ENCODE measurements at regions not wholly inside any gene's neighbourhood (a gene's known extent, or its start where the extent isn't known, plus 50 kb on each side); places are given as distances from the start of the nearest gene placed in this dataset.
A peak's percentile ranks its signal among the peaks of the same experiment; 100 is the strongest.

- no peak overlapping the region for H3K4me3 ChIP-seq (ENCODE audit: low read depth, low read length)
- peak; percentile 65 for DNase-seq (ENCODE audit: low read depth)
- in situ Hi-C loops (cut with HindIII; ENCODE audit: low sequenced_read_pairs) = loop anchor here (5.0 kb wide), 1 partner anchor 32 kb away; no protein-coding TSS in a partner anchor
- TF ChIP-seq CTCF (IDR thresholded peaks at IDR 0.05; ENCODE audit: low read depth, low read length, missing control alignments) = no peak
Observed at GRCh38 chr13:33454844-33455705, 169.5 kb upstream of the STARD13 start.

GRCh38 chr13:33459702-33460101 lies 174.1 kb upstream of the STARD13 start:
- DNase-seq (ENCODE audit: low read depth) = no peak
- TF ChIP-seq CTCF (IDR thresholded peaks at IDR 0.05; ENCODE audit: low read depth, low read length, missing control alignments) = no peak
- no peak overlapping the region for H3K4me3 ChIP-seq (ENCODE audit: low read depth, low read length)
- in situ Hi-C loops (cut with HindIII; ENCODE audit: low sequenced_read_pairs) = no loop called here

GRCh38 chr13:33462109-33462508 lies 176.6 kb upstream of the STARD13 start:
- in situ Hi-C loops (cut with HindIII; ENCODE audit: low sequenced_read_pairs) = no loop called here
- DNase-seq (ENCODE audit: low read depth) = no peak
- TF ChIP-seq CTCF (IDR thresholded peaks at IDR 0.05; ENCODE audit: low read depth, low read length, missing control alignments) = no peak
- no peak overlapping the region for H3K4me3 ChIP-seq (ENCODE audit: low read depth, low read length)

- DNase-seq (ENCODE audit: low read depth) = no peak
- in situ Hi-C loops (cut with HindIII; ENCODE audit: low sequenced_read_pairs) = no loop called here
- TF ChIP-seq CTCF (IDR thresholded peaks at IDR 0.05; ENCODE audit: low read depth, low read length, missing control alignments) = no peak
- no peak overlapping the region for H3K4me3 ChIP-seq (ENCODE audit: low read depth, low read length)
Observed at GRCh38 chr13:33464345-33464744, 178.8 kb upstream of the STARD13 start.

GRCh38 chr13:33466262-33466661 lies 180.7 kb upstream of the STARD13 start:
- H3K4me3 ChIP-seq (ENCODE audit: low read depth, low read length) = no peak overlapping the region
- TF ChIP-seq CTCF (IDR thresholded peaks at IDR 0.05; ENCODE audit: low read depth, low read length, missing control alignments) = no peak
- DNase-seq (ENCODE audit: low read depth) = no peak
- in situ Hi-C loops (cut with HindIII; ENCODE audit: low sequenced_read_pairs) = no loop called here

GRCh38 chr13:33467556-33467955 lies 182.0 kb upstream of the STARD13 start:
- no peak for TF ChIP-seq CTCF (IDR thresholded peaks at IDR 0.05; ENCODE audit: low read depth, low read length, missing control alignments)
- in situ Hi-C loops (cut with HindIII; ENCODE audit: low sequenced_read_pairs) = no loop called here
- no peak overlapping the region for H3K4me3 ChIP-seq (ENCODE audit: low read depth, low read length)
- DNase-seq (ENCODE audit: low read depth) = no peak

Measured in astrocyte of the cerebellum (primary cell).